GM23338 (cell line): ENCODE measurements at regions not wholly inside any gene's neighbourhood (a gene's known extent, or its start where the extent isn't known, plus 50 kb on each side); places are given as distances from the start of the nearest gene placed in this dataset.

ENCODE experiments used
- ATAC-seq: fragments of 200-7000 bp; cut with Tn5 transposase; 3 replicates; pipeline ENCODE4 v1.9.1; 2020
- DNase-seq: peaks from one replicate; pipeline ENCODE4 v3.0.0-alpha.2; 2015; ENCODE audit warnings: low spot score
- H2AFZ ChIP-seq: fragments of 200-600 bp; sonication (generic); 2 replicates; pipeline ENCODE4 v1.8.0; 2016; ENCODE audit warnings: antibody characterized with exemption, mild to moderate bottlenecking, moderate library complexity
- H3F3A ChIP-seq: fragments of 200-600 bp; sonication (generic); replicated peaks from 2 replicates; pipeline ENCODE4 v1.8.0; 2017; ENCODE audit warnings: antibody characterized with exemption, mixed run types, low read depth
- H3K27ac ChIP-seq: fragments of 200-600 bp; sonication (generic); 2 replicates; pipeline ENCODE4 v1.6.1; 2016; ENCODE audit warnings: low read depth
- H3K27me3 ChIP-seq: fragments of 200-600 bp; sonication (generic); 2 replicates; pipeline ENCODE4 v1.8.0; 2016; ENCODE audit warnings: mild to moderate bottlenecking, mixed run types, moderate library complexity; ENCODE audit not compliant: insufficient read depth
- H3K36me3 ChIP-seq: fragments of 200-600 bp; sonication (generic); 2 replicates; pipeline ENCODE4 v1.8.0; 2016; ENCODE audit warnings: mild to moderate bottlenecking; ENCODE audit not compliant: insufficient read depth
- H3K4me1 ChIP-seq: fragments of 200-600 bp; sonication (generic); 2 replicates; pipeline ENCODE4 v1.8.0; 2016; ENCODE audit warnings: mild to moderate bottlenecking, moderate library complexity; ENCODE audit not compliant: insufficient read depth
- H3K4me2 ChIP-seq: fragments of 200-600 bp; sonication (generic); 2 replicates; pipeline ENCODE4 v1.7.1; 2017; ENCODE audit warnings: mixed run types
- H3K4me3 ChIP-seq: fragments of 200-600 bp; sonication (generic); 2 replicates; pipeline ENCODE4 v1.6.1; 2016; ENCODE audit warnings: mixed run types
- H3K79me2 ChIP-seq: fragments of 200-600 bp; sonication (generic); replicated peaks from 2 replicates; pipeline ENCODE4 v1.8.0; 2017; ENCODE audit warnings: mild to moderate bottlenecking; ENCODE audit not compliant: insufficient read depth
- H3K9me2 ChIP-seq: fragments of 200-600 bp; sonication (generic); 2 replicates; pipeline ENCODE4 v1.8.0; 2017; ENCODE audit not compliant: insufficient read depth
- H4K20me1 ChIP-seq: fragments of 200-600 bp; sonication (generic); replicated peaks from 2 replicates; pipeline ENCODE4 v1.8.0; 2017; ENCODE audit warnings: mild to moderate bottlenecking; ENCODE audit not compliant: insufficient read depth
- H3K27ac Mint-ChIP-seq: 2 replicates; pipeline ENCODE4 v1.8.0; 2020; ENCODE audit warnings: inconsistent platforms, mild to moderate bottlenecking, moderate library complexity, mixed read lengths
- H3K27me3 Mint-ChIP-seq: 3 replicates; pipeline ENCODE4 v1.8.0; 2022; ENCODE audit warnings: low read depth, mild to moderate bottlenecking, moderate library complexity, mixed read lengths, inconsistent platforms; ENCODE audit not compliant: insufficient read depth, poor library complexity
- H3K36me3 Mint-ChIP-seq: 3 replicates; pipeline ENCODE4 v1.8.0; 2021; ENCODE audit warnings: low read depth, mild to moderate bottlenecking, inconsistent platforms, moderate library complexity, mixed read lengths
- H3K4me1 Mint-ChIP-seq: 3 replicates; pipeline ENCODE4 v1.8.0; 2020; ENCODE audit warnings: mild to moderate bottlenecking, inconsistent platforms, mixed read lengths
- H3K4me3 Mint-ChIP-seq: 3 replicates; pipeline ENCODE4 v1.8.0; 2021; ENCODE audit warnings: moderate library complexity, mild to moderate bottlenecking, inconsistent platforms, mixed read lengths
- H3K9me3 Mint-ChIP-seq: 3 replicates; pipeline ENCODE4 v1.8.0; 2020; ENCODE audit warnings: moderate library complexity, mild to moderate bottlenecking, inconsistent platforms, mixed read lengths
- CREB1 ChIP-seq: fragments of 250-450 bp; sonication (Bioruptor Pico); IDR thresholded peaks from 2 replicates; pipeline ENCODE4 v1.5.0; 2020; ENCODE audit warnings: low read depth, mild to moderate bottlenecking, moderate library complexity
- EZH2 ChIP-seq: fragments of 200-600 bp; sonication (generic); IDR thresholded peaks from one replicate; pipeline ENCODE4 v1.8.0; 2017; ENCODE audit warnings: antibody characterized with exemption, mild to moderate bottlenecking, low read depth; ENCODE audit not compliant: unreplicated experiment
- POLR2AphosphoS5 ChIP-seq: IDR thresholded peaks from 2 replicates; pipeline ENCODE4 v1.6.1; 2016; ENCODE audit warnings: antibody characterized with exemption, low read depth
- STAT1 ChIP-seq: IDR thresholded peaks from one replicate; pipeline ENCODE4 v1.6.1; 2016; ENCODE audit warnings: antibody characterized with exemption; ENCODE audit not compliant: unreplicated experiment
- ZNF114 ChIP-seq: fragments of 250-450 bp; sonication (Bioruptor Pico); IDR thresholded peaks from 2 replicates; pipeline ENCODE4 v1.5.0; 2020; ENCODE audit warnings: mild to moderate bottlenecking, moderate library complexity
- ZNF331 ChIP-seq: fragments of 250-450 bp; sonication (Bioruptor Pico); IDR thresholded peaks from 2 replicates; pipeline ENCODE4 v1.5.0; 2020; ENCODE audit warnings: low read depth, mild to moderate bottlenecking, moderate library complexity
- ZNF462 ChIP-seq: fragments of 250-450 bp; sonication (Bioruptor Pico); IDR thresholded peaks from 2 replicates; pipeline ENCODE4 v1.5.0; 2020; ENCODE audit warnings: mild to moderate bottlenecking, moderate library complexity
- TF ChIP-seq, protein P1 (sequence below): IDR thresholded peaks from 2 replicates; pipeline ENCODE4 v1.6.1; 2016; ENCODE audit warnings: antibody characterized with exemption

GRCh38 chr3:11739123-11739522 is 95.4 kb upstream of the VGLL4 start (continued):
- TF ChIP-seq EZH2 (no peak), ZNF114 (CRISPR knock-in tag) (no peak), CREB1 (CRISPR knock-in tag) (no peak), ZNF331 (CRISPR knock-in tag) (no peak), STAT1 (no peak)

- no peak for ATAC-seq
These were observed 94.0 kb upstream of the VGLL4 start for GRCh38 chr3:11737742-11738141.

GRCh38 chr3:11736136-11736833 is 92.6 kb upstream of the VGLL4 start:
- Histone ChIP-seq H4K20me1 (no peaks in the 10 kb centered on the region), H3K36me3 (no peaks in the 10 kb centered on the region), H3K4me3 (no peak overlapping the region), H3K27ac (no peak overlapping the region), H3K9me2 (no peaks in the 10 kb centered on the region), H3K4me1 (no peaks in the 10 kb centered on the region), H3K27me3 (no peaks in the 10 kb centered on the region), H3K79me2 (no peaks in the 10 kb centered on the region), H3F3A (no peaks in the 10 kb centered on the region), H3K4me2 (no peak overlapping the region), H2AFZ (no peak overlapping the region)
- ATAC-seq (no peak; the same call in 2 of the 3 replicates), DNase-seq (no peak)
- no peak overlapping the region for H3K4me3 Mint-ChIP-seq
- peaks cover 6% of the 10 kb centered on the region for H3K27me3 Mint-ChIP-seq
- peaks cover 7% of the 10 kb centered on the region; the same call in 2 of the 3 replicates for H3K4me1 Mint-ChIP-seq
- H3K9me3 Mint-ChIP-seq: no peaks in the 10 kb centered on the region
- no peaks in the 10 kb centered on the region for H3K36me3 Mint-ChIP-seq
- H3K27ac Mint-ChIP-seq: no peak overlapping the region
- TF ChIP-seq POLR2AphosphoS5 (no peak), ZNF462 (no peak)
- TF ChIP-seq, protein P1, sequence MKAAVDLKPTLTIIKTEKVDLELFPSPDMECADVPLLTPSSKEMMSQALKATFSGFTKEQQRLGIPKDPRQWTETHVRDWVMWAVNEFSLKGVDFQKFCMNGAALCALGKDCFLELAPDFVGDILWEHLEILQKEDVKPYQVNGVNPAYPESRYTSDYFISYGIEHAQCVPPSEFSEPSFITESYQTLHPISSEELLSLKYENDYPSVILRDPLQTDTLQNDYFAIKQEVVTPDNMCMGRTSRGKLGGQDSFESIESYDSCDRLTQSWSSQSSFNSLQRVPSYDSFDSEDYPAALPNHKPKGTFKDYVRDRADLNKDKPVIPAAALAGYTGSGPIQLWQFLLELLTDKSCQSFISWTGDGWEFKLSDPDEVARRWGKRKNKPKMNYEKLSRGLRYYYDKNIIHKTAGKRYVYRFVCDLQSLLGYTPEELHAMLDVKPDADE: no peak

More at GRCh38 chr3:11737742-11738141, 94.0 kb upstream of the VGLL4 start:
- H3K27ac Mint-ChIP-seq: no peak overlapping the region
- peaks cover 4% of the 10 kb centered on the region for H3K27me3 Mint-ChIP-seq
- H3K36me3 Mint-ChIP-seq: no peaks in the 10 kb centered on the region
- Histone ChIP-seq H3F3A (no peaks in the 10 kb centered on the region), H2AFZ (no peak overlapping the region), H3K4me3 (no peak overlapping the region), H3K36me3 (no peaks in the 10 kb centered on the region), H3K79me2 (no peaks in the 10 kb centered on the region), H3K27ac (no peak overlapping the region), H4K20me1 (no peaks in the 10 kb centered on the region), H3K27me3 (no peaks in the 10 kb centered on the region), H3K4me2 (no peak overlapping the region), H3K4me1 (no peaks in the 10 kb centered on the region), H3K9me2 (no peaks in the 10 kb centered on the region)
- no peaks in the 10 kb centered on the region for H3K9me3 Mint-ChIP-seq
- peaks cover 7% of the 10 kb centered on the region; the same call in 2 of the 3 replicates for H3K4me1 Mint-ChIP-seq
- no peak for DNase-seq
- H3K4me3 Mint-ChIP-seq: no peak overlapping the region
- TF ChIP-seq, protein P1: no peak
